OCI-LY1 (cell line): ENCODE measurements at regions not wholly inside any gene's neighbourhood (a gene's known extent, or its start where the extent isn't known, plus 50 kb on each side); places are given as distances from the start of the nearest gene placed in this dataset.

Experiments used
- H2AFZ ChIP-seq: fragments of 200-600 bp; sonication (generic), shearing (Covaris generic); 2 replicates; pipeline ENCODE4 v1.6.0; 2014; ENCODE audit warnings: antibody characterized with exemption, mild to moderate bottlenecking, low read length
- H3F3A ChIP-seq: fragments of 200-600 bp; sonication (generic), shearing (Covaris generic); 2 replicates; pipeline ENCODE4 v1.6.0; 2014; ENCODE audit warnings: mild to moderate bottlenecking, antibody characterized with exemption, low read length, moderate library complexity; ENCODE audit not compliant: insufficient read depth
- H3K27ac ChIP-seq: fragments of 200-600 bp; sonication (generic); 2 replicates; pipeline ENCODE4 v1.5.1; 2014; ENCODE audit warnings: low read length, mixed run types, mild to moderate bottlenecking, low read depth; ENCODE audit not compliant: poor library complexity, severe bottlenecking
- H3K27me3 ChIP-seq: fragments of 200-600 bp; sonication (generic); 2 replicates; pipeline ENCODE4 v1.6.0; 2014; ENCODE audit warnings: antibody characterized with exemption, mild to moderate bottlenecking, low read length, moderate library complexity; ENCODE audit not compliant: insufficient read depth
- H3K36me3 ChIP-seq: fragments of 200-600 bp; sonication (generic); 2 replicates; pipeline ENCODE4 v1.6.1; 2014; ENCODE audit warnings: mild to moderate bottlenecking, antibody characterized with exemption, low read length, moderate library complexity, mixed read lengths; ENCODE audit not compliant: insufficient read depth
- H3K4me1 ChIP-seq: fragments of 200-600 bp; sonication (generic); 2 replicates; pipeline ENCODE4 v1.5.1; 2014; ENCODE audit warnings: mild to moderate bottlenecking, low read length, moderate library complexity; ENCODE audit not compliant: insufficient read depth, severe bottlenecking
- H3K4me2 ChIP-seq: fragments of 200-600 bp; sonication (generic), shearing (Covaris generic); 2 replicates; pipeline ENCODE4 v1.6.1; 2014; ENCODE audit warnings: low read length
- H3K4me3 ChIP-seq: fragments of 200-600 bp; sonication (generic); 2 replicates; pipeline ENCODE4 v1.5.1; 2014; ENCODE audit warnings: low read length, low read depth, mild to moderate bottlenecking, mixed read lengths; ENCODE audit not compliant: poor library complexity, severe bottlenecking
- H3K79me2 ChIP-seq: fragments of 200-600 bp; shearing (Covaris generic); 2 replicates; pipeline ENCODE4 v1.6.1; 2016; ENCODE audit warnings: mixed run types, low read length, mixed read lengths; ENCODE audit not compliant: insufficient read depth
- H3K9ac ChIP-seq: fragments of 200-600 bp; sonication (generic), shearing (Covaris generic); 2 replicates; pipeline ENCODE4 v1.6.1; 2014; ENCODE audit warnings: mild to moderate bottlenecking, low read length, mixed read lengths
- H3K9me2 ChIP-seq: fragments of 200-600 bp; sonication (generic), shearing (Covaris generic); 2 replicates; pipeline ENCODE4 v1.6.1; 2014; ENCODE audit warnings: low read depth, mild to moderate bottlenecking, low read length, mixed read lengths
- H3K9me3 ChIP-seq: fragments of 200-600 bp; shearing (Covaris generic); 2 replicates; pipeline ENCODE4 v1.6.1; 2014; ENCODE audit warnings: low read length, mixed read lengths
- H4K20me1 ChIP-seq: fragments of 200-600 bp; sonication (generic), shearing (Covaris generic); 2 replicates; pipeline ENCODE4 v1.6.0; 2016; ENCODE audit warnings: mild to moderate bottlenecking, low read length; ENCODE audit not compliant: insufficient read depth
- EZH2 ChIP-seq: fragments of 200-600 bp; sonication (generic), shearing (Covaris generic); IDR thresholded peaks from 2 replicates; pipeline ENCODE4 v1.8.0; 2017; ENCODE audit warnings: borderline replicate concordance, mixed run types, mild to moderate bottlenecking, antibody characterized with exemption, low read length, moderate library complexity, mixed read lengths
- TF ChIP-seq, protein P1 (sequence below): fragments of 200-600 bp; sonication (generic), shearing (Covaris generic); IDR thresholded peaks from 2 replicates; pipeline ENCODE4 v1.5.1; 2017; ENCODE audit warnings: mild to moderate bottlenecking, antibody characterized with exemption, low read length, moderate library complexity, mixed read lengths

DNA sequence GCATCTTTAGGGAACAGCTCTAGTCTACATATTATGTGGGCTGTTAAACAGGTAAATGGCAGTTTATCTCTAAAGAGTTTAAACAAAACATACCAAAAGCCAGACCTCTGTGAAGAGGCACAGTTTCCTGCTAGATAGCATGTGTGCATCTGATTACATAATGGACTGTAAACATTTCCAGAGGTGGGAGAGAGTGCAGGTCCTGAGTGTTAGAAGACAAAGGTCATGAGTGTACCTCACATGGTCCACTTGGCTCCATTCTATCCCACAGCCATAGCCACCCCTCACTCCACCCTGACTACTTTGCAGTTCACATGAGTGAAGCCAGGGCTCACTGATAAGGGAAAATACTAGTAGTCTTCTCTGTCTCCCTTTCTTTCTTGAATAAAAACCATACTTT lies 233.4 kb downstream of the MTX2 start:
- no peak overlapping the region for H3K27ac ChIP-seq

DNA sequence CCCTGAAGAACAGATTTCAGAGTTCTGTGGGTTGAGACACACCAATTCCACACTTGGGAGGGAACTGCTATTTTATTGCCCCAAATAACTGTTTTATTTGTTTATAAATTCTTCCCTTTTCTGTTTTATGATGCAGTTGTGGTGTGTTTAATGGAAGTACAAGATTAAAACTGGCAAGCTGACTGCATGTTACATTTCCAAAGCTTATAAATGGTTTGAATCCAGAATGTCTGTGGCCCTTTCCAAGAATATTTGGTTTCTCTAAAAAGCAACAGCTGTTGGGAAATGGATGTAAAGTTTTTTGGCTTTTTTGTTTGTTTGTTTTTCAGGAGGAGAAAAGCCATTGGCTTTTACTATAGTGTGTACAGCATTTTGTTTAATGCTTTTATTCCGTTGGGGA lies 234.5 kb downstream of the MTX2 start:
- no peaks in the 10 kb centered on the region for H3F3A ChIP-seq
- H3K4me2 ChIP-seq = no peak overlapping the region
- no peaks in the 10 kb centered on the region for H3K36me3 ChIP-seq
- TF ChIP-seq EZH2 = no peak
- TF ChIP-seq, protein P1, sequence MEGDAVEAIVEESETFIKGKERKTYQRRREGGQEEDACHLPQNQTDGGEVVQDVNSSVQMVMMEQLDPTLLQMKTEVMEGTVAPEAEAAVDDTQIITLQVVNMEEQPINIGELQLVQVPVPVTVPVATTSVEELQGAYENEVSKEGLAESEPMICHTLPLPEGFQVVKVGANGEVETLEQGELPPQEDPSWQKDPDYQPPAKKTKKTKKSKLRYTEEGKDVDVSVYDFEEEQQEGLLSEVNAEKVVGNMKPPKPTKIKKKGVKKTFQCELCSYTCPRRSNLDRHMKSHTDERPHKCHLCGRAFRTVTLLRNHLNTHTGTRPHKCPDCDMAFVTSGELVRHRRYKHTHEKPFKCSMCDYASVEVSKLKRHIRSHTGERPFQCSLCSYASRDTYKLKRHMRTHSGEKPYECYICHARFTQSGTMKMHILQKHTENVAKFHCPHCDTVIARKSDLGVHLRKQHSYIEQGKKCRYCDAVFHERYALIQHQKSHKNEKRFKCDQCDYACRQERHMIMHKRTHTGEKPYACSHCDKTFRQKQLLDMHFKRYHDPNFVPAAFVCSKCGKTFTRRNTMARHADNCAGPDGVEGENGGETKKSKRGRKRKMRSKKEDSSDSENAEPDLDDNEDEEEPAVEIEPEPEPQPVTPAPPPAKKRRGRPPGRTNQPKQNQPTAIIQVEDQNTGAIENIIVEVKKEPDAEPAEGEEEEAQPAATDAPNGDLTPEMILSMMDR = no peak
- no peak overlapping the region for H3K27ac ChIP-seq
- H3K27me3 ChIP-seq = no peaks in the 10 kb centered on the region
- no peaks in the 10 kb centered on the region for H3K79me2 ChIP-seq
- H4K20me1 ChIP-seq = no peaks in the 10 kb centered on the region
- H3K4me1 ChIP-seq = peaks cover 1% of the 10 kb centered on the region
- H3K9me2 ChIP-seq = no peaks in the 10 kb centered on the region
- no peak overlapping the region for H3K4me3 ChIP-seq
- H3K9ac ChIP-seq = no peak overlapping the region
- H2AFZ ChIP-seq = no peak overlapping the region
- no peaks in the 10 kb centered on the region for H3K9me3 ChIP-seq

More for the DNA sequence above, 233.4 kb downstream of the MTX2 start:
- Histone ChIP-seq H3K4me1 (no peaks in the 10 kb centered on the region), H3K27me3 (no peaks in the 10 kb centered on the region), H3K36me3 (no peaks in the 10 kb centered on the region), H2AFZ (no peak overlapping the region), H4K20me1 (no peaks in the 10 kb centered on the region), H3K79me2 (no peaks in the 10 kb centered on the region), H3F3A (no peaks in the 10 kb centered on the region), H3K9me3 (no peaks in the 10 kb centered on the region), H3K4me2 (no peak overlapping the region), H3K4me3 (no peak overlapping the region), H3K9ac (no peak overlapping the region), H3K9me2 (no peaks in the 10 kb centered on the region)
- TF ChIP-seq, protein P1 = no peak
- TF ChIP-seq EZH2 = no peak

DNA sequence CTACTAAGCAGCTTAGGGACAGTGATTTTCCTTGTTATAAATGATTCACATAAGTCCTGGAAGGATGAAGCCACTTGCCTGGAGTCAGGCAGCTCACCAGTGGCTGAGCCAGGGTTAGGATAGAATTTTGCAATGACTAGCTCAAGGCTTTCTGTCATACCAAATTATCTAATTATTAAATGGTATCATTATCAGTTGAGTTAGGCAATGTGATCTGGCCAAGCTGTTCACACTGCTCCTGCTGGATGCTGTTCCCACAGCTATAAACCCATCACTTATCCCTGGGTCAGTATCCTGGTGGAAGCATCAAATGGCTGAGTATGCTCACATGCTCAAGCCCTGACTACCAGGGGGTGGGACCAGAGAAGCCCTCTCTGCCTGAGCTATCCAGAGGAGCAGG lies 235.2 kb downstream of the MTX2 start:
- H2AFZ ChIP-seq = no peak overlapping the region

More for the DNA sequence above, 235.2 kb downstream of the MTX2 start:
- peaks cover 6% of the 10 kb centered on the region for H3K4me1 ChIP-seq
- no peaks in the 10 kb centered on the region for H3K9me3 ChIP-seq
- TF ChIP-seq, protein P1 = no peak
- no peak for TF ChIP-seq EZH2
- H3K9me2 ChIP-seq = no peaks in the 10 kb centered on the region
- no peaks in the 10 kb centered on the region for H4K20me1 ChIP-seq
- no peak overlapping the region for H3K9ac ChIP-seq
- H3K4me2 ChIP-seq = no peak overlapping the region
- H3K27ac ChIP-seq = no peak overlapping the region
- no peaks in the 10 kb centered on the region for H3K27me3 ChIP-seq
- no peaks in the 10 kb centered on the region for H3K79me2 ChIP-seq
- no peaks in the 10 kb centered on the region for H3F3A ChIP-seq
- no peaks in the 10 kb centered on the region for H3K36me3 ChIP-seq
- no peak overlapping the region for H3K4me3 ChIP-seq
